RWPE2 (cell line): ENCODE measurements at regions not wholly inside any gene's neighbourhood (a gene's known extent, or its start where the extent isn't known, plus 50 kb on each side); places are given as distances from the start of the nearest gene placed in this dataset.

Experiments used
- ATAC-seq: fragments of 200-7000 bp; cut with Tn5 transposase; 3 replicates; pipeline ENCODE4 v1.9.1; 2021; ENCODE audit warnings: low read depth
- DNase-seq: peaks from one replicate; pipeline ENCODE4 v3.0.0-alpha.2; 2020; ENCODE audit warnings: low spot score
- H3K27ac ChIP-seq: fragments of 450-650 bp; 2 replicates; pipeline ENCODE4 v1.5.1; 2017; ENCODE audit warnings: mild to moderate bottlenecking; ENCODE audit not compliant: poor library complexity, severe bottlenecking
- H3K27me3 ChIP-seq: fragments of 250-450 bp; sonication (Bioruptor Pico); 2 replicates; pipeline ENCODE4 v1.5.1; 2021; ENCODE audit warnings: mild to moderate bottlenecking, moderate library complexity; ENCODE audit not compliant: insufficient read depth, poor library complexity, severe bottlenecking
- H3K36me3 ChIP-seq: fragments of 250-450 bp; sonication (Bioruptor Pico); 2 replicates; pipeline ENCODE4 v1.5.1; 2020; ENCODE audit warnings: low read depth, mild to moderate bottlenecking, moderate library complexity
- H3K4me1 ChIP-seq: fragments of 250-450 bp; sonication (Bioruptor Pico); 2 replicates; pipeline ENCODE4 v1.5.1; 2021; ENCODE audit warnings: mild to moderate bottlenecking, moderate library complexity; ENCODE audit not compliant: insufficient read depth, poor library complexity, severe bottlenecking
- H3K4me3 ChIP-seq: fragments of 250-450 bp; sonication (Bioruptor Pico); 2 replicates; pipeline ENCODE4 v1.5.1; 2021; ENCODE audit warnings: mild to moderate bottlenecking, moderate library complexity; ENCODE audit not compliant: severe bottlenecking
- H3K9me3 ChIP-seq: fragments of 250-450 bp; sonication (Bioruptor Pico); 2 replicates; pipeline ENCODE4 v1.5.1; 2021; ENCODE audit warnings: mild to moderate bottlenecking, moderate library complexity; ENCODE audit not compliant: severe bottlenecking
- CTCF ChIP-seq: fragments of 450-650 bp; IDR thresholded peaks from one replicate; pipeline ENCODE4 v1.5.1; 2017; ENCODE audit warnings: mild to moderate bottlenecking, moderate library complexity; ENCODE audit not compliant: poor library complexity, severe bottlenecking

DNA sequence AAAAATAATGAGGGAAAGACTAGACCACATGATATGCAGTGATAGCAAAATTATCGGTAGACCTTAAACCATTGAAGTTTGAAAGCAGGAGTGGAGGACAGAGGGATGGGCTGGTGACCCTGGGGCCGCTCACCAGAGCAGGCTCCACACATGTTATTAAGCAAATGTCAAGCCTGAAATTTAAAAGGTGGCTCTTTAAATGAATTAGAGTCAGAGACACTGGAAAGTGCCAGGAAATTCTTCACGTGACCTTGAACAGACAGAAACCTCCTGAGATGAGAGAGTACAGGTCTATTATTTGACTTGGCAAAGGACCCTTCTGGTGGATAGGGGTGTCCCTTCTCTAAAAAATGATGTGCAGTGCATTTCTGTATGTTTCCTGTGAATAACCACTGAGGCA, 111.0 kb upstream of the CPEB4 start:
- TF ChIP-seq CTCF, result no peak
- H3K27ac ChIP-seq, result no peak overlapping the region
- ATAC-seq (no peak), DNase-seq (no peak)
- H3K27me3 ChIP-seq, result no peaks in the 10 kb centered on the region
- no peaks in the 10 kb centered on the region for H3K9me3 ChIP-seq
- peaks cover 11% of the 10 kb centered on the region for H3K4me1 ChIP-seq
- no peaks in the 10 kb centered on the region for H3K36me3 ChIP-seq
- no peak overlapping the region for H3K4me3 ChIP-seq

- H3K36me3 ChIP-seq, result no peaks in the 10 kb centered on the region
- no peak overlapping the region for H3K27ac ChIP-seq
- H3K9me3 ChIP-seq, result no peaks in the 10 kb centered on the region
- ATAC-seq (no peak), DNase-seq (no peak)
- TF ChIP-seq CTCF, result no peak
- H3K4me3 ChIP-seq, result no peak overlapping the region
- peaks cover 15% of the 10 kb centered on the region for H3K4me1 ChIP-seq
- no peaks in the 10 kb centered on the region for H3K27me3 ChIP-seq
These were observed 110.5 kb upstream of the CPEB4 start for GRCh38 chr5:173777674-173778073.

DNA sequence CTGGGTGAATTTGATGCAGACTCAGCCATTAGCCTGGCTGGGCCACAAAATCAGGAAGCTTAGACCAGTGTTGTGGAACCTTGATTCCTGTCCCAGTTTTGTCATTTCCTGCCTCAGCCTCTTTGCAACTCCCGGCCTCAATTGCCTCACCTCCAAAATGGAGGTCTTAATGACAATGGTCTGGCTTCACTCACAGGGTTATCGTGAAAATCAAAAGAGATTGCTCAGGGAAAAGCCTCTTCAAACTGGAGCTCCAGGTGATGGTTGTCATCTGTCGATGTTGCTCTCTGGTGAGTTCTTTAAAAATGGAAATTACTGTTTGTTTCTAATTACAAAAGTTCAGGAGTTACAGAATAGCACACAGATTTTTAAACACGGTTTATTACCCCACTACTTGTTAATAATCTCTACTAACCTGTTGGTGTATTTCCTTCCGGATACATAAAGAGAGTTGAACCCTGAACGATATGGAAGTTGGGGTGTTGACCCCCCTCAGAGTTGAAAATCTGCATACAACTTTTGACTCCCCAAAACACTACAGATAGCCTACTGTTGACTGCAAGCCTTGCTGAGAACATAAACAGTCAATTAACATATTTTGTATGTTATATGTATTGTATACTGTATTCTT, 109.9 kb upstream of the CPEB4 start:
- DNase-seq, result no peak
- no peak for ATAC-seq
- Histone ChIP-seq H3K4me3 (no peak overlapping the region), H3K27me3 (no peaks in the 10 kb centered on the region), H3K4me1 (peaks cover 15% of the 10 kb centered on the region), H3K36me3 (no peaks in the 10 kb centered on the region), H3K9me3 (no peaks in the 10 kb centered on the region), H3K27ac (no peak overlapping the region)
- no peak for TF ChIP-seq CTCF

DNA sequence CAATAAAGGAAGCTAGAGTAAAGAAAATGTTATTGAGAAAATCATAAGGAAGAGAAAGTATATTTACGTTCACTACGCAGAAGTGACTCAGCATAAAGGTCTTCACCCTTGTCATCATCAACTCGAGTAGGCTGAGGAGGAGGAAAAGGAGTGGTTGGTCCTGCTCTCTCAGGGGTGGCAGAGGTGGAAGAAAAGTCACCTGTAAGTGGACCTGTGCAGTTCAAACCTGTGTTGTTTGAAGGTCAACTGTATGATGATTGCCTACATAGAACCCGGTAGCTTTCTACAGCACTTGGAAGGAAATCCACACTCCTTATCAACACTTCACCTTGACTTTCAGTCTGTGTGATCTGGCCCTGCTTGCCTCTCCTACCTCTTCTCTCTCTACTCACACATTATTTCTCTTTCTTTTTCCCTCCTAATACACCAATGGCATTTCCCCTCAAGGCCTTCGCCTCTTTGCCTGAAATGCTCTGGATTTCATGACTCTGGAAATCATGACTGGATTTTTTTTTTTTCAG, 109.3 kb upstream of the CPEB4 start:
- no peaks in the 10 kb centered on the region for H3K27me3 ChIP-seq
- H3K27ac ChIP-seq, result no peak overlapping the region
- no peaks in the 10 kb centered on the region for H3K9me3 ChIP-seq
- H3K4me3 ChIP-seq, result no peak overlapping the region
- H3K36me3 ChIP-seq, result no peaks in the 10 kb centered on the region
- no peak for ATAC-seq
- peaks cover 15% of the 10 kb centered on the region for H3K4me1 ChIP-seq
- no peak for TF ChIP-seq CTCF
- no peak for DNase-seq
